AG04449 (cell line): ENCODE measurements at regions not wholly inside any gene's neighbourhood (a gene's known extent, or its start where the extent isn't known, plus 50 kb on each side); places are given as distances from the start of the nearest gene placed in this dataset.

Experiments used
- CTCF ChIA-PET: fragments of 350-600 bp; formaldehyde crosslinking; extraction: SDS; loops from one replicate; lab custom pipeline; 2021; ENCODE audit warnings: antibody characterized with exemption; lab: Yijun Ruan, JAX
- POLR2A ChIA-PET: fragments of 400-600, 350-600 bp; formaldehyde crosslinking; extraction: SDS; loops from one replicate; lab custom pipeline; 2020; ENCODE audit warnings: antibody characterized with exemption, inconsistent platforms; lab: Yijun Ruan, JAX
- DNase-seq: peaks from one replicate; pipeline ENCODE4 v3.0.0-alpha.2; 2010; ENCODE audit warnings: low read depth, low spot score
- H3K4me3 ChIP-seq: 2 replicates; pipeline ENCODE4 v1.5.1; 2011; ENCODE audit warnings: low read depth, mild to moderate bottlenecking, control low read depth, low read length
- TF ChIP-seq, protein P1 (sequence below): IDR thresholded peaks from one replicate; pipeline ENCODE4 v1.5.1; 2011; ENCODE audit warnings: mild to moderate bottlenecking, moderate library complexity, low read length, control low read depth, inconsistent platforms; ENCODE audit not compliant: insufficient read depth; ENCODE audit errors: missing control alignments

- DNase-seq = no peak
Observed at GRCh38 chrX:109797311-109797975, 64.4 kb upstream of the ACSL4 start.

DNA sequence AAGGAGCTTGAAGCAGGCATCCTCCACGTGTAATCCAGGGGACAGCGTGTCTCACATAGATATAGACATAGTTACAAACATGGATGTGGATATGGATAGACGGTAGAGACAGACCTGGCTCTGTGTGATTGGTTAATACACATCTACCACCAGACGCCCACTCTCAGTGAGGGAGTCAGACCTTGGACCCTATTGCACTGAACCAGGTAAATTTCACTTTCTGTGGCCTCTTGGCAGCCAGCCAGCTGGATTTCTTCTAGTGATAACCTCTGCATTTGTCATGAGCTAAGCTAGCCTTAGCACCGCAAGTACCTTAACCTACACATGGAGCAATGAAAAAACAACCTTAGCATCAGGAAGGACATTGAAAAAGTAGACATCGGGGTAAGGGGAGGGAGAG, 79.2 kb upstream of the ACSL4 start:
- H3K4me3 ChIP-seq = no peak overlapping the region
- ChIA-PET POLR2A (no interaction called here), CTCF (no interaction called here)
- TF ChIP-seq, protein P1, sequence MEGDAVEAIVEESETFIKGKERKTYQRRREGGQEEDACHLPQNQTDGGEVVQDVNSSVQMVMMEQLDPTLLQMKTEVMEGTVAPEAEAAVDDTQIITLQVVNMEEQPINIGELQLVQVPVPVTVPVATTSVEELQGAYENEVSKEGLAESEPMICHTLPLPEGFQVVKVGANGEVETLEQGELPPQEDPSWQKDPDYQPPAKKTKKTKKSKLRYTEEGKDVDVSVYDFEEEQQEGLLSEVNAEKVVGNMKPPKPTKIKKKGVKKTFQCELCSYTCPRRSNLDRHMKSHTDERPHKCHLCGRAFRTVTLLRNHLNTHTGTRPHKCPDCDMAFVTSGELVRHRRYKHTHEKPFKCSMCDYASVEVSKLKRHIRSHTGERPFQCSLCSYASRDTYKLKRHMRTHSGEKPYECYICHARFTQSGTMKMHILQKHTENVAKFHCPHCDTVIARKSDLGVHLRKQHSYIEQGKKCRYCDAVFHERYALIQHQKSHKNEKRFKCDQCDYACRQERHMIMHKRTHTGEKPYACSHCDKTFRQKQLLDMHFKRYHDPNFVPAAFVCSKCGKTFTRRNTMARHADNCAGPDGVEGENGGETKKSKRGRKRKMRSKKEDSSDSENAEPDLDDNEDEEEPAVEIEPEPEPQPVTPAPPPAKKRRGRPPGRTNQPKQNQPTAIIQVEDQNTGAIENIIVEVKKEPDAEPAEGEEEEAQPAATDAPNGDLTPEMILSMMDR = no peak
- no peak for DNase-seq

More at GRCh38 chrX:109797311-109797975, 64.4 kb upstream of the ACSL4 start:
- no peak overlapping the region for H3K4me3 ChIP-seq
- POLR2A ChIA-PET = no interaction called here
- CTCF ChIA-PET = no interaction called here
- TF ChIP-seq, protein P1 = no peak

- no peak for DNase-seq
- TF ChIP-seq, protein P1 = no peak
- ChIA-PET CTCF (interaction anchor here (0.9 kb wide), 1 partner anchor 12 kb away, joined by 3 read pairs; no protein-coding TSS in a partner anchor), POLR2A (no interaction called here)
- no peak overlapping the region for H3K4me3 ChIP-seq
Observed at GRCh38 chrX:109813236-109813635, 80.2 kb upstream of the ACSL4 start.

GRCh38 chrX:109818976-109819375, 85.9 kb upstream of the ACSL4 start:
- TF ChIP-seq, protein P1 = no peak

GRCh38 chrX:109822861-109823260, 89.8 kb upstream of the ACSL4 start:
- ChIA-PET POLR2A (no interaction called here), CTCF (interaction anchor here (1.1 kb wide), 1 partner anchor 20 kb away, joined by 3 read pairs; no protein-coding TSS in a partner anchor)
- no peak for DNase-seq

More at GRCh38 chrX:109818976-109819375, 85.9 kb upstream of the ACSL4 start:
- ChIA-PET CTCF (interaction anchor here (1.8 kb wide), 1 partner anchor 38 kb away, joined by 8 read pairs; no protein-coding TSS in a partner anchor), POLR2A (no interaction called here)
- no peak for DNase-seq
- no peak overlapping the region for H3K4me3 ChIP-seq

More at GRCh38 chrX:109822861-109823260, 89.8 kb upstream of the ACSL4 start:
- H3K4me3 ChIP-seq = no peak overlapping the region
- TF ChIP-seq, protein P1 = no peak
